A549 (cell line): ENCODE measurements at regions not wholly inside any gene's neighbourhood (a gene's known extent, or its start where the extent isn't known, plus 50 kb on each side); places are given as distances from the start of the nearest gene placed in this dataset.

Source experiments
- CTCF ChIP-seq: fragments of >200 bp; sonication (Bioruptor Twin); formaldehyde crosslinking; IDR thresholded peaks from 3 replicates; pipeline ENCODE4 v1.5.1; 2016
- EP300 ChIP-seq, 2 experiments: fragments of >200 bp; sonication (Bioruptor Twin); formaldehyde crosslinking; IDR thresholded peaks; 2 replicates in 1 of 2; 3 replicates in 1 of 2; pipeline ENCODE4 v1.6.1; 2016 to 2017
- KDM1A ChIP-seq: fragments of 200-600 bp; sonication (generic); IDR thresholded peaks from 2 replicates; pipeline ENCODE4 v1.6.1; 2016; ENCODE audit warnings: low read depth, mild to moderate bottlenecking
- RCOR1 ChIP-seq: fragments of 150-350 bp; IDR thresholded peaks from 2 replicates; pipeline ENCODE4 v1.6.1; 2014; ENCODE audit warnings: antibody characterized with exemption, low read length, low read depth
- USF2 ChIP-seq: fragments of 450-650 bp; IDR thresholded peaks from 2 replicates; pipeline ENCODE4 v1.6.1; 2014; ENCODE audit warnings: antibody characterized with exemption

- TF ChIP-seq RCOR1 (no peak), USF2 (no peak), CTCF (no peak), EP300 (IDR thresholded peaks at IDR 0.05) (no peak), KDM1A (no peak)
These were observed 67.2 kb upstream of the MEGF10 start for GRCh38 chr5:127223256-127223974.
